Erythroblast (primary cell): ENCODE measurements at regions not wholly inside any gene's neighbourhood (a gene's known extent, or its start where the extent isn't known, plus 50 kb on each side); places are given as distances from the start of the nearest gene placed in this dataset.

Experiments used
- GATA1 ChIP-seq: IDR thresholded peaks from 2 replicates; pipeline ENCODE4 v1.6.1; 2011; ENCODE audit warnings: low read depth, mild to moderate bottlenecking, control low read depth, low read length, moderate library complexity
- POLR2A ChIP-seq: IDR thresholded peaks from 2 replicates; pipeline ENCODE4 v1.6.1; 2011; ENCODE audit warnings: mild to moderate bottlenecking, low read length

- TF ChIP-seq POLR2A (no peak), GATA1 (no peak)
Observed at GRCh38 chr3:193971261-193971751, 164.6 kb upstream of the HES1 start.
